ENCODE measurements at regions not wholly inside any gene's neighbourhood (a gene's known extent, or its start where the extent isn't known, plus 50 kb on each side); places are given as distances from the start of the nearest gene placed in this dataset.

DNA sequence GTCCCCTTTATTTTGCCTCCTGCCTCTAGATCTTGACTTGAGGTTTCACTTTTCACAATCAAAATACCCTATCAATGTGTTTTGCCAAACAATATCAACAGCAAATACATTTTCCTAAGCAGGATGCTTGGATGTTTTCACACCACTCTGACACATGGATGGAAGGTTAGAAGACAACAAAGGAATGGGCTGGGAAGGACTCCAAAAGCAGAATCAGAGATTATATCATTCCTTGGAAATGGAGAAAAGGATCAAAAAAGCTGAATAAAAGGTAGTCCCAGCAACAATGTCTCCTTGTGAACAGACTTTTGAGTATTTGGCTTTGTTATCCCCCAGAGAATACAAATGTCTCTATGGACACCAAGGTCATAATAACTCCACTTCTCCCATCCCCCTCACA is 170.8 kb downstream of the ETAA1 start:
- H3K4me1 ChIP-seq (ENCODE audit: control insufficient read depth in 4 of 4, insufficient read depth in 4 of 4, low read length in 3 of 4): no peaks in the 10 kb centered on the region
- H3K27ac ChIP-seq (ENCODE audit: low read depth in 1 of 2, low read length in 2 of 2): no peak overlapping the region
- H3K36me3 ChIP-seq (ENCODE audit: control insufficient read depth in 4 of 4, insufficient read depth in 3 of 4, low read depth in 1 of 4, low read length in 3 of 4): no peaks in the 10 kb centered on the region
- H3K4me3 ChIP-seq (ENCODE audit: low read depth in 1 of 3, low read length in 3 of 3): no peak overlapping the region
- H3K9me3 ChIP-seq (ENCODE audit: control insufficient read depth in 4 of 4, low read length in 3 of 4): peaks cover 0 to 2% (median 0%) of the 10 kb centered on the region in 4 donors
- no peak for DNase-seq (ENCODE audit: low spot score)
- no peaks in the 10 kb centered on the region for H3K27me3 ChIP-seq (ENCODE audit: control insufficient read depth in 4 of 4, insufficient read depth in 4 of 4, low read length in 3 of 4)
- TF ChIP-seq YY1 (IDR thresholded peaks at IDR 0.05): no peak
- TF ChIP-seq, protein P1, sequence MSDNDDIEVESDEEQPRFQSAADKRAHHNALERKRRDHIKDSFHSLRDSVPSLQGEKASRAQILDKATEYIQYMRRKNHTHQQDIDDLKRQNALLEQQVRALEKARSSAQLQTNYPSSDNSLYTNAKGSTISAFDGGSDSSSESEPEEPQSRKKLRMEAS (IDR thresholded peaks at IDR 0.05): no peak
- no peak for TF ChIP-seq GABPA (IDR thresholded peaks at IDR 0.05 in 1 of 2, conservative IDR thresholded peaks at IDR 0.05 in 1 of 2)
- no peak for TF ChIP-seq RXRA (IDR thresholded peaks at IDR 0.05)
- TF ChIP-seq RAD21 (IDR thresholded peaks at IDR 0.05): no peak
- no peak for TF ChIP-seq JUND (IDR thresholded peaks at IDR 0.05)
- no peak for TF ChIP-seq HNF4G (IDR thresholded peaks at IDR 0.05)
- no peak for TF ChIP-seq FOXA1 (IDR thresholded peaks at IDR 0.05)
- no peak for TF ChIP-seq HNF4A (conservative IDR thresholded peaks at IDR 0.05)
- TF ChIP-seq NR2F2 (IDR thresholded peaks at IDR 0.05): no peak
- TF ChIP-seq FOXA2 (IDR thresholded peaks at IDR 0.05): no peak
- no peak for TF ChIP-seq SP1 (IDR thresholded peaks at IDR 0.05)
- TF ChIP-seq TAF1 (conservative IDR thresholded peaks at IDR 0.05): no peak
- TF ChIP-seq, protein P2, sequence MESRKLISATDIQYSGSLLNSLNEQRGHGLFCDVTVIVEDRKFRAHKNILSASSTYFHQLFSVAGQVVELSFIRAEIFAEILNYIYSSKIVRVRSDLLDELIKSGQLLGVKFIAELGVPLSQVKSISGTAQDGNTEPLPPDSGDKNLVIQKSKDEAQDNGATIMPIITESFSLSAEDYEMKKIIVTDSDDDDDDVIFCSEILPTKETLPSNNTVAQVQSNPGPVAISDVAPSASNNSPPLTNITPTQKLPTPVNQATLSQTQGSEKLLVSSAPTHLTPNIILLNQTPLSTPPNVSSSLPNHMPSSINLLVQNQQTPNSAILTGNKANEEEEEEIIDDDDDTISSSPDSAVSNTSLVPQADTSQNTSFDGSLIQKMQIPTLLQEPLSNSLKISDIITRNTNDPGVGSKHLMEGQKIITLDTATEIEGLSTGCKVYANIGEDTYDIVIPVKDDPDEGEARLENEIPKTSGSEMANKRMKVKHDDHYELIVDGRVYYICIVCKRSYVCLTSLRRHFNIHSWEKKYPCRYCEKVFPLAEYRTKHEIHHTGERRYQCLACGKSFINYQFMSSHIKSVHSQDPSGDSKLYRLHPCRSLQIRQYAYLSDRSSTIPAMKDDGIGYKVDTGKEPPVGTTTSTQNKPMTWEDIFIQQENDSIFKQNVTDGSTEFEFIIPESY (IDR thresholded peaks at IDR 0.05): no peak
- TF ChIP-seq, protein P3, sequence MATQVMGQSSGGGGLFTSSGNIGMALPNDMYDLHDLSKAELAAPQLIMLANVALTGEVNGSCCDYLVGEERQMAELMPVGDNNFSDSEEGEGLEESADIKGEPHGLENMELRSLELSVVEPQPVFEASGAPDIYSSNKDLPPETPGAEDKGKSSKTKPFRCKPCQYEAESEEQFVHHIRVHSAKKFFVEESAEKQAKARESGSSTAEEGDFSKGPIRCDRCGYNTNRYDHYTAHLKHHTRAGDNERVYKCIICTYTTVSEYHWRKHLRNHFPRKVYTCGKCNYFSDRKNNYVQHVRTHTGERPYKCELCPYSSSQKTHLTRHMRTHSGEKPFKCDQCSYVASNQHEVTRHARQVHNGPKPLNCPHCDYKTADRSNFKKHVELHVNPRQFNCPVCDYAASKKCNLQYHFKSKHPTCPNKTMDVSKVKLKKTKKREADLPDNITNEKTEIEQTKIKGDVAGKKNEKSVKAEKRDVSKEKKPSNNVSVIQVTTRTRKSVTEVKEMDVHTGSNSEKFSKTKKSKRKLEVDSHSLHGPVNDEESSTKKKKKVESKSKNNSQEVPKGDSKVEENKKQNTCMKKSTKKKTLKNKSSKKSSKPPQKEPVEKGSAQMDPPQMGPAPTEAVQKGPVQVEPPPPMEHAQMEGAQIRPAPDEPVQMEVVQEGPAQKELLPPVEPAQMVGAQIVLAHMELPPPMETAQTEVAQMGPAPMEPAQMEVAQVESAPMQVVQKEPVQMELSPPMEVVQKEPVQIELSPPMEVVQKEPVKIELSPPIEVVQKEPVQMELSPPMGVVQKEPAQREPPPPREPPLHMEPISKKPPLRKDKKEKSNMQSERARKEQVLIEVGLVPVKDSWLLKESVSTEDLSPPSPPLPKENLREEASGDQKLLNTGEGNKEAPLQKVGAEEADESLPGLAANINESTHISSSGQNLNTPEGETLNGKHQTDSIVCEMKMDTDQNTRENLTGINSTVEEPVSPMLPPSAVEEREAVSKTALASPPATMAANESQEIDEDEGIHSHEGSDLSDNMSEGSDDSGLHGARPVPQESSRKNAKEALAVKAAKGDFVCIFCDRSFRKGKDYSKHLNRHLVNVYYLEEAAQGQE (IDR thresholded peaks at IDR 0.05): no peak
- TF ChIP-seq EGR1 (IDR thresholded peaks at IDR 0.05; ENCODE audit: low read depth in 2 of 2): no peak
- TF ChIP-seq, protein P4, sequence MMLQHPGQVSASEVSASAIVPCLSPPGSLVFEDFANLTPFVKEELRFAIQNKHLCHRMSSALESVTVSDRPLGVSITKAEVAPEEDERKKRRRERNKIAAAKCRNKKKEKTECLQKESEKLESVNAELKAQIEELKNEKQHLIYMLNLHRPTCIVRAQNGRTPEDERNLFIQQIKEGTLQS (IDR thresholded peaks at IDR 0.05): no peak
- TF ChIP-seq, protein P5, sequence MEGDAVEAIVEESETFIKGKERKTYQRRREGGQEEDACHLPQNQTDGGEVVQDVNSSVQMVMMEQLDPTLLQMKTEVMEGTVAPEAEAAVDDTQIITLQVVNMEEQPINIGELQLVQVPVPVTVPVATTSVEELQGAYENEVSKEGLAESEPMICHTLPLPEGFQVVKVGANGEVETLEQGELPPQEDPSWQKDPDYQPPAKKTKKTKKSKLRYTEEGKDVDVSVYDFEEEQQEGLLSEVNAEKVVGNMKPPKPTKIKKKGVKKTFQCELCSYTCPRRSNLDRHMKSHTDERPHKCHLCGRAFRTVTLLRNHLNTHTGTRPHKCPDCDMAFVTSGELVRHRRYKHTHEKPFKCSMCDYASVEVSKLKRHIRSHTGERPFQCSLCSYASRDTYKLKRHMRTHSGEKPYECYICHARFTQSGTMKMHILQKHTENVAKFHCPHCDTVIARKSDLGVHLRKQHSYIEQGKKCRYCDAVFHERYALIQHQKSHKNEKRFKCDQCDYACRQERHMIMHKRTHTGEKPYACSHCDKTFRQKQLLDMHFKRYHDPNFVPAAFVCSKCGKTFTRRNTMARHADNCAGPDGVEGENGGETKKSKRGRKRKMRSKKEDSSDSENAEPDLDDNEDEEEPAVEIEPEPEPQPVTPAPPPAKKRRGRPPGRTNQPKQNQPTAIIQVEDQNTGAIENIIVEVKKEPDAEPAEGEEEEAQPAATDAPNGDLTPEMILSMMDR (IDR thresholded peaks at IDR 0.05; ENCODE audit: low read depth, low read length, missing input control): no peak
- H3K9ac ChIP-seq (ENCODE audit: low read depth in 1 of 2, low read length in 2 of 2): no peak overlapping the region
